ENCODE measurements at regions not wholly inside any gene's neighbourhood (a gene's known extent, or its start where the extent isn't known, plus 50 kb on each side); places are given as distances from the start of the nearest gene placed in this dataset.

DNA sequence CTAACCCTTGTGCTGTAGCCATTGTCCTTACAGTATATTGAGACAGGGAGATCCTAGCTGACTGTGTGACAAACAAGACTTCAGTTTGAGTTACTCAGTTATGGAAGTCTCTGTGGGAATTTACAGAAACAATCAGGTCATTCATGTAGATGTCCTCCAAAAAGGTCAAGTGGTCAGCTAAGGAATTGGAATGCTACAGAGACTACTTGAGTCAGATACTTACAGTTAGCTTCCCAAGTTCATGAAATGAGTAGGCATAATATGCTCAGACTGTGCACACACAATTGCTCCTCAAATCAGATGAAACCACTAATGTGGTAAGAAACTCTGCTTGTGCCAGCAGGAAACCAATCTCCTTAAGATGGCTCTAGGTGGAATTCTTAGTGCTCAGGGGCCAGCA lies 985.7 kb downstream of the NSUN3 start:
- Histone ChIP-seq H3K9me3 (ENCODE audit: control insufficient read depth, insufficient read depth, low read depth, low read length) (no peaks in the 10 kb centered on the region), H3K4me3 (ENCODE audit: low read depth, low read length) (no peak overlapping the region), H3K4me1 (ENCODE audit: control insufficient read depth, insufficient read depth, low read length) (no peaks in the 10 kb centered on the region), H3K27ac (ENCODE audit: extremely low read depth, low read depth, low read length) (no peak overlapping the region), H3K36me3 (ENCODE audit: control insufficient read depth in 2 of 2, insufficient read depth in 1 of 2, low read length in 2 of 2) (no peaks in the 10 kb centered on the region)
- POLR2A ChIA-PET: no interaction called here
- CTCF ChIA-PET: no interaction called here
- TF ChIP-seq ZBTB11 (tag by site-specific recombination; conservative IDR thresholded peaks at IDR 0.05; ENCODE audit: low read depth): no peak
- no peak for TF ChIP-seq ZNF223 (tag by site-specific recombination; IDR thresholded peaks at IDR 0.05)
- TF ChIP-seq, protein P1, sequence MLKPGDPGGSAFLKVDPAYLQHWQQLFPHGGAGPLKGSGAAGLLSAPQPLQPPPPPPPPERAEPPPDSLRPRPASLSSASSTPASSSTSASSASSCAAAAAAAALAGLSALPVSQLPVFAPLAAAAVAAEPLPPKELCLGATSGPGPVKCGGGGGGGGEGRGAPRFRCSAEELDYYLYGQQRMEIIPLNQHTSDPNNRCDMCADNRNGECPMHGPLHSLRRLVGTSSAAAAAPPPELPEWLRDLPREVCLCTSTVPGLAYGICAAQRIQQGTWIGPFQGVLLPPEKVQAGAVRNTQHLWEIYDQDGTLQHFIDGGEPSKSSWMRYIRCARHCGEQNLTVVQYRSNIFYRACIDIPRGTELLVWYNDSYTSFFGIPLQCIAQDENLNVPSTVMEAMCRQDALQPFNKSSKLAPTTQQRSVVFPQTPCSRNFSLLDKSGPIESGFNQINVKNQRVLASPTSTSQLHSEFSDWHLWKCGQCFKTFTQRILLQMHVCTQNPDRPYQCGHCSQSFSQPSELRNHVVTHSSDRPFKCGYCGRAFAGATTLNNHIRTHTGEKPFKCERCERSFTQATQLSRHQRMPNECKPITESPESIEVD (tag by site-specific recombination; IDR thresholded peaks at IDR 0.05): no peak

DNA sequence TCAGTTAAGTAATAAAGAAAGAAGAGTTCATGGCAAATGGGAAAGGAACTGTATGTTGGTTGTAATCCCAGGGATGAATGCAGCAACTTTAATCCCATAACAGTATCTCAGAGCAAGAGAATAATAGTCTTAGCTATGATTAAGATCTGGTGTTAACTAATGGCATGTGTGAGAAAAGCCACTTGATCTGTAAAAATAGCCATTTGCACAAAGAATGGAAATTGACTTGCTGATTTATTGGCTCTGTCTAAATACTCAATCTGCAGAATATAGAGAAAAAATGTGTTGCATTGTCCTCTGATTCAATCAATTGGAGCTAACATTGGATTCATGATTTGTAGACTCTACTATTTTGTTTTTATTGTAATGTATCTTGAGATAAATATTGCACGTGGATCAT lies 987.0 kb downstream of the NSUN3 start:
- CTCF ChIA-PET: no interaction called here
- TF ChIP-seq ZNF549 (tag by site-specific recombination; IDR thresholded peaks at IDR 0.05): no peak
- POLR2A ChIA-PET: no interaction called here

DNA sequence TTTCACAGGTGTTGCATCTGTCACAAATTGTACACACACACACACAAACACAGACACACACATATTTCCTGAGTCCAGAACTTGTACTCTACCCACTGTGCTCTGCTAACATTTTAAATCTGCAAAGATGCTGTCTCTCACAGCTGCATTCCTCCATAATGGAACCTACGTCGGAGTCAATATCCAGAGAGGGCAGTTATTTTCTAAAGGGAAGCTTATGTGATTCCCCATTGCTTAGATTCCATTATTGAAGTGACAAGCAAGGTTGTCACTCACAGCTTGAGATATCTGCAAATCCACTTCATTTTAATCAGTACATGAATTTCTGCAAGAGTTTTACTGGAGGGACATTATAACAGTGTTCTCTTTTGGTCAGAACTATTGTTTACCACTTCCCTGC lies 992.4 kb downstream of the NSUN3 start:
- no peaks in the 10 kb centered on the region for H3K9me3 ChIP-seq (ENCODE audit: control insufficient read depth, insufficient read depth, low read depth, low read length)
- TF ChIP-seq, protein P2, sequence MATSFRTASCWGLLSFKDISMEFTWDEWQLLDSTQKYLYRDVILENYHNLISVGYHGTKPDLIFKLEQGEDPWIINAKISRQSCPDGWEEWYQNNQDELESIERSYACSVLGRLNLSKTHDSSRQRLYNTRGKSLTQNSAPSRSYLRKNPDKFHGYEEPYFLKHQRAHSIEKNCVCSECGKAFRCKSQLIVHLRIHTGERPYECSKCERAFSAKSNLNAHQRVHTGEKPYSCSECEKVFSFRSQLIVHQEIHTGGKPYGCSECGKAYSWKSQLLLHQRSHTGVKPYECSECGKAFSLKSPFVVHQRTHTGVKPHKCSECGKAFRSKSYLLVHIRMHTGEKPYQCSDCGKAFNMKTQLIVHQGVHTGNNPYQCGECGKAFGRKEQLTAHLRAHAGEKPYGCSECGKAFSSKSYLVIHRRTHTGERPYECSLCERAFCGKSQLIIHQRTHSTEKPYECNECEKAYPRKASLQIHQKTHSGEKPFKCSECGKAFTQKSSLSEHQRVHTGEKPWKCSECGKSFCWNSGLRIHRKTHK (tag by site-specific recombination; IDR thresholded peaks at IDR 0.05): no peak
- TF ChIP-seq ZNF529 (tag by site-specific recombination; IDR thresholded peaks at IDR 0.05; ENCODE audit: insufficient replicate concordance): no peak
- no peak for TF ChIP-seq ZBTB48 (tag by site-specific recombination; IDR thresholded peaks at IDR 0.05)
- TF ChIP-seq SCRT2 (tag by site-specific recombination; IDR thresholded peaks at IDR 0.05): no peak
- no peak for TF ChIP-seq ZNF391 (tag by site-specific recombination; IDR thresholded peaks at IDR 0.05; ENCODE audit: borderline replicate concordance, low read depth)
- ChIA-PET CTCF (no interaction called here), POLR2A (no interaction called here)
- H3K36me3 ChIP-seq (ENCODE audit: control insufficient read depth in 2 of 2, insufficient read depth in 1 of 2, low read length in 2 of 2): no peaks in the 10 kb centered on the region
- H3K4me1 ChIP-seq (ENCODE audit: control insufficient read depth, insufficient read depth, low read length): no peaks in the 10 kb centered on the region
- no peak overlapping the region for H3K27ac ChIP-seq (ENCODE audit: extremely low read depth, low read depth, low read length)
- no peak overlapping the region for H3K4me3 ChIP-seq (ENCODE audit: low read depth, low read length)

More for the DNA sequence above, 987.0 kb downstream of the NSUN3 start:
- Histone ChIP-seq H3K4me3 (ENCODE audit: low read depth, low read length) (no peak overlapping the region), H3K27ac (ENCODE audit: extremely low read depth, low read depth, low read length) (no peak overlapping the region), H3K36me3 (ENCODE audit: control insufficient read depth in 2 of 2, insufficient read depth in 1 of 2, low read length in 2 of 2) (no peaks in the 10 kb centered on the region), H3K4me1 (ENCODE audit: control insufficient read depth, insufficient read depth, low read length) (no peaks in the 10 kb centered on the region), H3K9me3 (ENCODE audit: control insufficient read depth, insufficient read depth, low read depth, low read length) (no peaks in the 10 kb centered on the region)

- ChIA-PET CTCF (no interaction called here), POLR2A (no interaction called here)
- Histone ChIP-seq H3K4me3 (ENCODE audit: low read depth, low read length) (no peak overlapping the region), H3K9me3 (ENCODE audit: control insufficient read depth, insufficient read depth, low read depth, low read length) (no peaks in the 10 kb centered on the region), H3K4me1 (ENCODE audit: control insufficient read depth, insufficient read depth, low read length) (no peaks in the 10 kb centered on the region), H3K36me3 (ENCODE audit: control insufficient read depth in 2 of 2, insufficient read depth in 1 of 2, low read length in 2 of 2) (no peaks in the 10 kb centered on the region), H3K27ac (ENCODE audit: extremely low read depth, low read depth, low read length) (no peak overlapping the region)
- TF ChIP-seq ZNF473 (tag by site-specific recombination; IDR thresholded peaks at IDR 0.05) (no peak), ZNF24 (tag by site-specific recombination; IDR thresholded peaks at IDR 0.05) (no peak), ZNF510 (tag by site-specific recombination; IDR thresholded peaks at IDR 0.05; ENCODE audit: insufficient replicate concordance) (no peak), ZNF670 (tag by site-specific recombination; IDR thresholded peaks at IDR 0.05; ENCODE audit: low read depth) (no peak), KLF10 (tag by site-specific recombination; IDR thresholded peaks at IDR 0.05) (no peak), ZNF791 (tag by site-specific recombination; IDR thresholded peaks at IDR 0.05) (no peak), ZNF146 (tag by site-specific recombination; IDR thresholded peaks at IDR 0.05) (no peak), OSR2 (tag by site-specific recombination; IDR thresholded peaks at IDR 0.05) (no peak), BCL6B (tag by site-specific recombination; IDR thresholded peaks at IDR 0.05) (no peak)
- TF ChIP-seq, protein P3, sequence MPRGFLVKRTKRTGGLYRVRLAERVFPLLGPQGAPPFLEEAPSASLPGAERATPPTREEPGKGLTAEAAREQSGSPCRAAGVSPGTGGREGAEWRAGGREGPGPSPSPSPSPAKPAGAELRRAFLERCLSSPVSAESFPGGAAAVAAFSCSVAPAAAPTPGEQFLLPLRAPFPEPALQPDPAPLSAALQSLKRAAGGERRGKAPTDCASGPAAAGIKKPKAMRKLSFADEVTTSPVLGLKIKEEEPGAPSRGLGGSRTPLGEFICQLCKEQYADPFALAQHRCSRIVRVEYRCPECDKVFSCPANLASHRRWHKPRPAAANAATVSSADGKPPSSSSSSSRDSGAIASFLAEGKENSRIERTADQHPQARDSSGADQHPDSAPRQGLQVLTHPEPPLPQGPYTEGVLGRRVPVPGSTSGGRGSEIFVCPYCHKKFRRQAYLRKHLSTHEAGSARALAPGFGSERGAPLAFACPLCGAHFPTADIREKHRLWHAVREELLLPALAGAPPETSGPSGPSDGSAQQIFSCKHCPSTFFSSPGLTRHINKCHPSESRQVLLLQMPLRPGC (tag by site-specific recombination; IDR thresholded peaks at IDR 0.05): no peak
Observed at GRCh38 chr3:95082191-95082590, 1019.3 kb downstream of the NSUN3 start.

All from HEK293 (cell line).